Activated CD8-positive, alpha-beta T cell treated with anti-CD3 and anti-CD28 coated beads for 36 hours (primary cell): ENCODE measurements at regions not wholly inside any gene's neighbourhood (a gene's known extent, or its start where the extent isn't known, plus 50 kb on each side); places are given as distances from the start of the nearest gene placed in this dataset.
"Not testable (repeated sequence)": the region's sequence is repeated elsewhere in the genome, so short reads cannot be mapped to it uniquely, and the experiment has no call there.

ENCODE experiments used
- ATAC-seq: fragments of 200-7000 bp; cut with Tn5 transposase; one replicate; pipeline ENCODE4 v1.10.0; 2021; ENCODE audit warnings: mild to moderate bottlenecking, moderate library complexity
- CTCF ChIA-PET: fragments of 350-600 bp; sonication (Branson Sonifier 250); formaldehyde crosslinking; loops from one replicate; lab custom pipeline; 2021; ENCODE audit warnings: antibody characterized with exemption; lab: Charles Lee
- POLR2A ChIA-PET: fragments of 350-600 bp; sonication (Branson Sonifier 250); formaldehyde crosslinking; loops from one replicate; lab custom pipeline; 2021; ENCODE audit warnings: antibody characterized with exemption; lab: Charles Lee
- DNase-seq: peaks from one replicate; pipeline ENCODE4 v3.0.0-alpha.2; 2020
- H3K27ac Mint-ChIP-seq: one replicate; pipeline ENCODE4 v1.8.0; 2021; ENCODE audit warnings: mild to moderate bottlenecking, mixed read lengths
- H3K27me3 Mint-ChIP-seq: one replicate; pipeline ENCODE4 v1.8.0; 2021; ENCODE audit warnings: mixed read lengths
- H3K36me3 Mint-ChIP-seq: one replicate; pipeline ENCODE4 v1.8.0; 2021; ENCODE audit warnings: low read depth, mixed read lengths
- H3K4me1 Mint-ChIP-seq: one replicate; pipeline ENCODE4 v1.8.0; 2021; ENCODE audit warnings: low read depth, mixed read lengths
- H3K4me3 Mint-ChIP-seq: one replicate; pipeline ENCODE4 v1.8.0; 2021; ENCODE audit warnings: mild to moderate bottlenecking, moderate library complexity, mixed read lengths
- H3K9me3 Mint-ChIP-seq: one replicate; pipeline ENCODE4 v1.8.0; 2021; ENCODE audit warnings: mixed read lengths
- intact Hi-C: fragments of 100-400 bp; cut with micrococcal nuclease; formaldehyde crosslinking; loops from one replicate; pipeline ENCODE4 v1.10.0; 2022
- TF ChIP-seq, protein P1 (sequence below): fragments of 200-600 bp; IDR thresholded peaks from one replicate; pipeline ENCODE4 v1.8.0; 2022; ENCODE audit warnings: antibody characterized with exemption, mild to moderate bottlenecking

DNA sequence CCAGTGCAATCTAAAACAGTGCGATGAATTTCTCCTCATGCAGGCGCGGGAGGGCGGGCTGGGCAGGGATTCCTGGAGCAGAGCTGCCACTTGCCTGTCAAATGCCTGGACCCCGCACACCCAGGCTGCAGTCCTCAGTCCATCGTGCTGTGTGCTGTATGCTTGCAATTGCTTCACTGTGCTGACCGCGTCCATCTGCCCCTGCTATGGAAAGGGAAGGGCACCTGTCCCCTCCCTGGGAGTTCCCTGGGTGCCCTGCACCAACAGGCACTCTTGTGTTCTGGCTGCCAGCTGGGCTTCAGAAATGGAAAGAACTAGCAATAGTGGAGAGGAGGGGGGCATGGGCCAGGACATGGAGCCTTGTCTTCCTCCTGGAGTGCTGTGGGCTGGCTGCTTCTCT is 185.4 kb upstream of the B3GAT1 start:
- TF ChIP-seq, protein P1, sequence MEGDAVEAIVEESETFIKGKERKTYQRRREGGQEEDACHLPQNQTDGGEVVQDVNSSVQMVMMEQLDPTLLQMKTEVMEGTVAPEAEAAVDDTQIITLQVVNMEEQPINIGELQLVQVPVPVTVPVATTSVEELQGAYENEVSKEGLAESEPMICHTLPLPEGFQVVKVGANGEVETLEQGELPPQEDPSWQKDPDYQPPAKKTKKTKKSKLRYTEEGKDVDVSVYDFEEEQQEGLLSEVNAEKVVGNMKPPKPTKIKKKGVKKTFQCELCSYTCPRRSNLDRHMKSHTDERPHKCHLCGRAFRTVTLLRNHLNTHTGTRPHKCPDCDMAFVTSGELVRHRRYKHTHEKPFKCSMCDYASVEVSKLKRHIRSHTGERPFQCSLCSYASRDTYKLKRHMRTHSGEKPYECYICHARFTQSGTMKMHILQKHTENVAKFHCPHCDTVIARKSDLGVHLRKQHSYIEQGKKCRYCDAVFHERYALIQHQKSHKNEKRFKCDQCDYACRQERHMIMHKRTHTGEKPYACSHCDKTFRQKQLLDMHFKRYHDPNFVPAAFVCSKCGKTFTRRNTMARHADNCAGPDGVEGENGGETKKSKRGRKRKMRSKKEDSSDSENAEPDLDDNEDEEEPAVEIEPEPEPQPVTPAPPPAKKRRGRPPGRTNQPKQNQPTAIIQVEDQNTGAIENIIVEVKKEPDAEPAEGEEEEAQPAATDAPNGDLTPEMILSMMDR: no peak
- H3K27ac Mint-ChIP-seq: no peak overlapping the region
- no peak for DNase-seq
- H3K27me3 Mint-ChIP-seq: peaks cover 12% of the 10 kb centered on the region
- no peak for ATAC-seq
- POLR2A ChIA-PET: no interaction called here
- H3K9me3 Mint-ChIP-seq: no peaks in the 10 kb centered on the region
- no peak overlapping the region for H3K4me3 Mint-ChIP-seq
- intact Hi-C loops: no loop called here
- no peaks in the 10 kb centered on the region for H3K4me1 Mint-ChIP-seq
- H3K36me3 Mint-ChIP-seq: no peaks in the 10 kb centered on the region
- CTCF ChIA-PET: no interaction called here

DNA sequence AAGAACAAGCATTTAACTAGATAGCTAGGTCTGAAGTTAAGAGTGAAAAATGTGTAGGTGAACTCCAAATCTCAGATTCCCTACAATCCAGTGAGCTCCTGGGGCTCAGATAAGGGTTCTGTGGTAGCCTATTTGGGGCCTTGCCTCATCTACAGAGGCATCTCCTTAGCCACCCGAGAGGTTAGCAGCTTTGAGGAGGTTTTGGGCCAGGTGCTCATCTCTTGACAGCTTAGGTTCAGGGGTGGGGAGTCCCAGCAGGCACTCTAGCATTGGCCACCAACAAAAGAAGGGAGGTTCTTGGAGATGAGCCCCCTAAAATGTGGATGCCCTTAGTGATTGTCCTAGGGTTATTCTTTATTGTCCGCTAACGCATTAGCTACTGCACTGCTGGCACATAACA is 184.4 kb upstream of the B3GAT1 start:
- intact Hi-C loops: no loop called here
- H3K4me3 Mint-ChIP-seq: no peak overlapping the region
- no peak overlapping the region for H3K27ac Mint-ChIP-seq
- ChIA-PET CTCF (no interaction called here), POLR2A (no interaction called here)
- H3K36me3 Mint-ChIP-seq: no peaks in the 10 kb centered on the region
- TF ChIP-seq, protein P1: no peak
- H3K4me1 Mint-ChIP-seq: no peaks in the 10 kb centered on the region
- H3K27me3 Mint-ChIP-seq: peaks cover 5% of the 10 kb centered on the region
- no peaks in the 10 kb centered on the region for H3K9me3 Mint-ChIP-seq
- DNase-seq: no peak
- ATAC-seq: no peak

DNA sequence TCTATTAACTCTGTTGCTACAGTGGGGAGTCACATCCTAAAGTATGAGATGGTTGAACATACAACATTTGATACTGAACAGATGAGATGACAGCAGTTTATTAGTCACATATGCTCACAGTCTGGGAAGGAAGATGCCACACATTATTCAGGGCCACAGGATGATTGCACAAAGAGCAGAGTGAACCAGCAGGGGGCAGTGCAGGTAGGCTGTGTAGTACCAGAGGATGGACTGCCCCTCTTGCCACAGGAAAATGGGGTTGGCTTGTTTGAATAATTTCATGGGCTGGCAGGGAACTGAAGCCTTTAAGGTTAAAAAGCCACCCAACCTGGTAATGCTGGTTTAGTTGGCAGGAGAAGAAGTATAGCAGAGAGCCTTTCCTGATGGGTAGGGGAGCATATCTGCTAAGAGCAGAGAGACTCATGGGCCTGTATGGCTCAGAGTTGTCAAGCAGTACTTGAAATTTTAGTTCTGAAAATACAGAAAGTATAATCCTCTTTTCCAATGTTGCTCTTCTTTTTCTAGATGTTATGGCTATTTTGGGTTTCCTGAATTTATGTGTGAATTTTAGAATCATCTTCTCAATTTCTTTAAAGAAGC is 180.4 kb upstream of the B3GAT1 start:
- DNase-seq (peak; percentile 83), ATAC-seq (peak; percentile 83)
- intact Hi-C loops: no loop called here
- Mint-ChIP-seq H3K27me3 (peaks cover 7% of the 10 kb centered on the region), H3K9me3 (no peaks in the 10 kb centered on the region), H3K4me3 (no peak overlapping the region), H3K27ac (no peak overlapping the region), H3K36me3 (no peaks in the 10 kb centered on the region), H3K4me1 (no peaks in the 10 kb centered on the region)
- ChIA-PET CTCF (interaction anchor here (1.0 kb wide), 1 partner anchor 209 kb away, joined by 4 read pairs; no protein-coding TSS in a partner anchor), POLR2A (no interaction called here)
- TF ChIP-seq, protein P1: peak; percentile 67

DNA sequence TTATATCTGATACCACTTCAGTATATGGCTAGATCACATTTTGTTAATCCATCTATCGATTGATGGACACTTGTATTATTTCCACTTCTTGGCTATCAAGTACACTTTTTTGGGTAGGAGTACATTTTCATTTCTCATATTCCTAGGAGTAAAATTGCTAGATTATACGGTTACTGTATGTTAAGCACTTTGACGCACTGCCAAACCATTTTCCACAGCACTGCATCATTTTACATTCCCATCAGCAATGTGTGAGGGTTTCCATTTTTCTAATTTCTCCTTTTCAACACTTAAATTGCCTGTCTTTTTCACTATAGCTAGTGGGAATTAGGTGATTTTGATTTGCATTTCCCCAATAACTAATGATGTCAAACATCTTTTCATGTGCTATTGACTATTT is 179.3 kb upstream of the B3GAT1 start:
- no peak for ATAC-seq
- TF ChIP-seq, protein P1: no peak
- DNase-seq: no peak
- Mint-ChIP-seq H3K27ac (no peak overlapping the region), H3K9me3 (no peaks in the 10 kb centered on the region), H3K4me3 (no peak overlapping the region), H3K27me3 (peaks cover 7% of the 10 kb centered on the region), H3K36me3 (no peaks in the 10 kb centered on the region), H3K4me1 (no peaks in the 10 kb centered on the region)
- intact Hi-C loops: no loop called here
- POLR2A ChIA-PET: no interaction called here
- CTCF ChIA-PET: interaction anchor here (1.0 kb wide), 1 partner anchor 210 kb away, joined by 4 read pairs; no protein-coding TSS in a partner anchor

DNA sequence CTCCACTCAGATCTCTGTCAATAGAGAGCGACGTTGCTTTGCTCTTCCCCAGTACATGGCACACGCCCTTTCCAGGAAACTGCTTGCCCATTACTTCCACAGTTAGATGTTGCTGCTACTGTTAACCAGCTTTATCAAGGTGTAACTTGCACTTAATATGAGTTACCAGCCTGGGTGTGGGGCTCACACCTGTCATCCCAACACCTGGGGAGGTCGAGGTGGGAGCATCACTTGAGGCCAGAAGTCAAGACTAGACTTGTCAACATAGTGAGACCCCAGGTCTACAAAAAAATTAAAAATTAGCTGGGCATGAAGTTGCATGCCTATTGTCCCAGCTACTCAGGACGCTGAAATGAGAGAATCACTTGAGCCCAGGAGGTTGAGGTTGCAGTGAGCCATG is 177.1 kb upstream of the B3GAT1 start:
- CTCF ChIA-PET: no interaction called here
- no peaks in the 10 kb centered on the region for H3K9me3 Mint-ChIP-seq
- H3K27ac Mint-ChIP-seq: no peak overlapping the region
- TF ChIP-seq, protein P1: no peak
- POLR2A ChIA-PET: no interaction called here
- H3K4me3 Mint-ChIP-seq: no peak overlapping the region
- no peak for ATAC-seq
- intact Hi-C loops: no loop called here
- H3K27me3 Mint-ChIP-seq: peaks cover 9% of the 10 kb centered on the region
- H3K4me1 Mint-ChIP-seq: no peaks in the 10 kb centered on the region
- no peaks in the 10 kb centered on the region for H3K36me3 Mint-ChIP-seq
- no peak for DNase-seq

DNA sequence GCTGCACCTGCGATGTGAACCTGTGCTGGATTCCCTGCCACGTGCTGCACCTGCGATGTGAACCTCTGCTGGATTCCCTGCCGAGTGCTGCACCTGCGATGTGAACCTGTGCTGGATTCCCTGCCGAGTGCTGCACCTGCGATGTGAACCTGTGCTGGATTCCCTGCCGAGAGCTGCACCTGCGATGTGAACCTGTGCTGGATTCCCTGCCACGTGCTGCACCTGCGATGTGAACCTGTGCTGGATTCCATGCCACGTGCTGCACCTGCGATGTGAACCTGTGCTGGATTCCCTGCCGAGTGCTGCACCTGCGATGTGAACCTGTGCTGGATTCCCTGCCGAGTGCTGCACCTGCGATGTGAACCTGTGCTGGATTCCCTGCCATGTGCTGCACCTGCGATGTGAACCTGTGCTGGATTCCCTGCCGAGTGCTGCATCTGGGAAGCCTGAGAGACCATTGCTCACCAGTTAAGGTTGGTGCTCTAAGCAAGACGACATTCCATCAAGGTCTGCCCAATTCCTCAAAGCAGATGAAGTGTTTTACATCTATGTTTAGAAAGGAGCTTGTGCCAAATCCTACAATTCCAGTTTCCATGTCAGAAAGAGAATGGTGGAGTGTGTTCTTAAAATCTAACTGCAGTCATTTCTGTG is 176.5 kb upstream of the B3GAT1 start:
- ATAC-seq, intact Hi-C loops, H3K4me1 Mint-ChIP-seq, DNase-seq, CTCF ChIA-PET, POLR2A ChIA-PET, H3K27ac Mint-ChIP-seq, H3K4me3 Mint-ChIP-seq, H3K36me3 Mint-ChIP-seq, H3K9me3 Mint-ChIP-seq: not testable (repeated sequence)
- H3K27me3 Mint-ChIP-seq: peaks cover 11% of the 10 kb centered on the region
